Activated CD4-positive, alpha-beta T cell treated with anti-CD3 and anti-CD28 coated beads, Interleukin-2, amount 50 U/mL, for 48 hours (primary cell): ENCODE measurements at regions not wholly inside any gene's neighbourhood (a gene's known extent, or its start where the extent isn't known, plus 50 kb on each side); places are given as distances from the start of the nearest gene placed in this dataset.

Experiments
- DNase-seq, 2 experiments: peaks; one replicate each; pipeline ENCODE4 v3.0.0-alpha.2; 2020

DNA sequence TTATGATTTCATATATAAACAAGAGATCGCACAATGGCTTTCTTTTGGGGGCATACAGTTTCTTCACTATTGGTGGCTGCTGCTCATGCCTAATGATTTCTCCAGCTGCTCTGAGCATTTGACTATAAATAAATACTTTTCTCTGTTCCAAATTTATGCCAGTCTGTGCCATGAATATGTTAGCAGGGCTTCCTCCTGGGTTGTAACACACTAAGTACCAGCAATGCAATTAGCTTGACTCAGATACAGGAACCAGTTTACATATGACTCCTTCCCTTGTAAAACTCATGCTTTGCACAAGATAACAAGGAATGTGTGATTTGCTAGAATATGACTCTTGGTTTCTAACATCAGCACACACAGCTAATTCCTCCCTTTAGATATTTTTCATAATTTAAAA, 1629.7 kb downstream of the NCAM2 start:
- no peak for DNase-seq

DNA sequence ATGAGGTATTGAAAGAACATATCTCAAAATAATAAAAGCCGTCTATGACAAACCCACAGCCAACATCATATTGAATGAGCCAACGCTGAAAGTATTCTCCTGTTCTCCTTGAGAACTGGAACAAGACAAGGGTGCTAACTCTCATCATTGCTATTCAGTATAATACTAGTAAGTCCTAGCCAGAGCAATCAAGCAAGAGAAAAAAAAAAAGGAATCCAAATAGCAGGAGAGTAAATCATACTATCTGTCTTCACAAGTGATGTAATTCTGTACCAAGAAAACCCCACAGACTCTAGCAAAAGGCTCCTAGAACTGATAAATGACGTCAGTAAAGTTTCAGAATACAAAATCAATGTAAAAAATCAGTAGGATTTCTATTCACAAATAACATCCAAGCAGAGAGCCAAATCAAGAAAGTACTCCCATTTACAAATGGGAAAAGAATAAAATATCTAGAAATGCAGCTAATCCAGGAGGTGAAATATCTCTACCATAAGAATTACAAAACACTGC, 1632.8 kb downstream of the NCAM2 start:
- DNase-seq = no peak

DNA sequence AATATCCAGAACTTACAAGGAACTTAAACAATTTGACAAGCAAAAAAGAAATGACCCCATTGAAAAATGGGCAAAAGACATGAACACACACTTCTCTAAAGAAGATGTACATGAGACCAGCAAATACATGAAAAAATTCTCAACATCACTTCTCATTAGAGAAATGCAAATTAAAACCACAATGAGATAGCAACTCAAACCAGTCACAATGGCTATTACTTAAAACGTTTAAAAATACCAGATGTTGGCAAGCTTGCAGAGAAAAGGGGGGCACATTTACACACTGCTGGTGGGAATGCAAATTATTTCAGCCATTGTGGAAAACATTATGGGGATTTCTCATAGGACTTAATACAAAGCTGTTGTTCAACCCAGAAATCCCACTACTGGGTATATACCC, 1634.0 kb downstream of the NCAM2 start:
- DNase-seq = no peak

DNA sequence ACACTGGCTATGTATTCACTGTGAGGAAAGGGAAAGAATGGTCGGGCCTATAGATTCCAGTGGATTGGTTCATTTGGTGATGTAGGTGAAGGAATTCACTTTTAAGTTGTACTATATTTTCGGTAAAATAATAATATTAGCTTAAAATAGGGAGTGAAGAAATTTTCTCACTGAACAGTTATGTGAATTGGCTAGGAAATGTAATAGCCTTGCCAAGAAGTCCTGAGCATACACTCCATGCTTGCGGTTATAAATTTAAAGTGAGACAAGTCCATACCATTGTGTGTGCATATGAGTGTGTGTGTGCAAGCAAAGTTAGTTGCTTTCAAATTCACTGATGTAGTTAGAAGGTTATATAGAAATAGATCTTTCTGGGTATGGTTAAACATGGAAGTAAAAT, 1651.0 kb downstream of the NCAM2 start:
- no peak for DNase-seq

DNA sequence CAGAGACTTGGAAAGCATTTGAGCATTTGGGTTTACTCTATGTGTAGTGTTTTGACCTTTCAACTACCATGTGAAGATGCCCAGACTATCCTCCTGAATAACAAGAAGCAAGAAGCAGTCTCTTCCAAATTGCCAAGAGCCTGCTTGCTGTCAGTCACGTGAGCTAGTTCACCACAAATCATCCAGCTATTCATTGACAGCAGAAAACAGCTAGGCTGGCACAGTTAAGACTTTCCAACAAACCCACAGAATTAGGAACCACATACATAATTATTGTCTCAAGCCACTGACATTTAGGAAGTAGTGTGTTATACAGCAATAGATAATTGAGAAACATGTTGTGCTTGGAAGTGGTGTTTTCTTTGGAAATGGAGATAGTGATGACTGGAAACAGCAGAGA, 1652.0 kb downstream of the NCAM2 start:
- DNase-seq = no peak

DNA sequence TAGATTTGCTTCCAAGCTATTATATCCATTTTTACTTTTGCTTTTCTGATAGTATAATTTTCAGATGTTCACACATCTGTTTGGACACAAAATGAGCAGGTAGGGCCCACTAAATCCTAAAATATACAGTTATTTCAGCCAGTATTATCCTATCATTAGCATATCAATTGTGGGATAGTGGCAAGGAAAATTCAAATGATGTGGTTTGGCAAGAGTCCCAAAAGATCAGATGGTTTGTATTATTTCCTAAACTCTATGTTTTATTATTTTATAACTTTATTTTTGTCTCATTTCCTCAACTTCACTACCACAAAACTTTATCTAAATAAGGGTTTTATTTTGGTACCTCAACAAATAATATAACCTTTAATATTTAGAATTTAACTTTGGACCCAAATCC, 1659.6 kb downstream of the NCAM2 start:
- no peak for DNase-seq

DNA sequence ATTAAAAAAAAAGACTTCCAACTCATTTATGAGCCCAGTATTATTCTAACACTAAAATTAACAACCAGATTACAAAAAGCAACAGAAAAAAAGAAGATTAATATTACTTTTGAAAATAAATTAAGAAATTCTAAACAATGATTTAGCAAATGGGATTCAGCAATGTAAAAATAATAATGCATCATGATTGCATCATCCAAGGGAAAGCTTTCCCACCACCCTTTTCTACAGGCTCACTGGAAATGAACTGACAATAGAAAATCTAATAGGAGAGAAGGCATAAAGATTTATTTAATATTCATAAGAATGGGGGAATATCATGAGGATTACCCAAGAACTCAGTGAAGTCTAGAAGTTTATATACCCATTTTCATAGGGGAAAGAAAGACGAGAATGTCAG, 1671.9 kb downstream of the NCAM2 start:
- no peak for DNase-seq

DNA sequence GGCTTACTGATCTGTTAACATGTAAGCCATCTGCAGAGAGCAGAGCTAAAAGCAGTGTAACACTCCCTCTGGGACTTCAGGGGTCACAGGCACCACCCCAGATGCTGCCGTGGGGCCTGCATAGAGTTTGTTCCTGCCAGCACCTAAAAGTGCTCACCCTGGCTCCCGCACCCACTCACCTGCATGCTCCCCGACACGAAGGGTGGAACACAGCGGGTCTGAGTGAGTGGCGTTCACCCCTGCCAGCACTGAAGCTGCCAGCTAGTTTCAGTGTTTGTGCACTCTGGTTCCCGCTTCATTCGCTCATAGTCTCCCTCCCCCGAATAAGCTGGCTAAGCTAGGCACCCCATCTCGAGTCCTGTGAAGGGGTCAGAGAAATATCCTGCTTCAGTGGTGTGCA, 1681.0 kb downstream of the NCAM2 start:
- DNase-seq = no peak

DNA sequence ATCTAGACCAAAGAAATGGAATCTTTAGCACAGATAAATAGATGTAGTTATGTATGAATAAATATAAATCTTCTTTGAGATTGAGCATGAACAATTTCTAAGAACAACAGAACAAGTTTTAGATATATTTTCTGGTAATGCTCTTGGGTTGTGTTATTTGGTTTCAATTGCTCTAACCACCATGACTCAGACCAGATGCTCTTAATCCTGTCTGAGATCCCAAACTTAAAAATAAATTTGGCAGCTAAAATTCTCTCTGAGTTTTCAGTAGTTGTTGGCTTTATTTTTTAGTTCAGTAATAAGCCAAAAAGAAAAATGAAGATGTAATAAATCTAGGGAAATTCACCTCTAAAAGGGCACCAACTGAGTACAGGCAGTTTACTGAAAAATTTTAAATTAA, 1693.4 kb downstream of the NCAM2 start:
- DNase-seq = no peak

DNA sequence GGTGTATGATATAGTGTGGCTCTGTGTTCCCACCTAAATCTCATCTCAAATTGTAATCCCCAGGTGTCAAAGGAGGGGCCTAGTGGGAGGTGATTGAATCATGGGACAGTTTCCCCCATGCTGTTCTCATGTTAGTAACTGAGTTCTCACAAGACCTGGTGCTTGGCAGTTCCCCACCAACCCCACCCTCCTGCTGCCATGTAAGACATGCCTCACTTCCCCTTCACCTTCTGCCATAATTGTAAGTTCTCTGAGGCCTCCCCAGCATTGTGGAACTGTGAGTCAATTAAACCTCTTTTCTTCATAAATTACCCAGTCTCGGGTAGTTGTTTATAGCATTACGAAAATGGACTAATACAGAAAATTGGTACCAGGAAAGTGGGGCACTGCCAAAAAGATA, 1705.3 kb downstream of the NCAM2 start:
- no peak for DNase-seq

DNA sequence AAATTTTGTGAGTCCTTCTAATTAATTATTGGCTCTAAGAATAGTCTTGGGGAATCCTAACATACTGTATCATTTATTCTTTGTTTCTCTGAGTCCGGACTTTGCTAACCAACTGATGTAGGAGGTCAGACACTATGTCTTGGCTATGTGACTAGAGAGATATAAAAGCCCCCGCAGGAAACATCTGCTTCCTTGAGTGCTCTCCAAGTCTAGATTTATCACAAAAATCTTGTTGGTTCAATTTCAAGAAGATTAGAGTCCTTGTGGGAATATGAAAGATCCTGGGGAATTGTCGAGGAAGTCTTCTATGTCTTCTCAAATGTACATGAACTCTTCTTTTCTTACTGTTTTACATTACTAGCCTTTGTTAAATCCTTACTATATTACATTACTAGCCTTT, 1712.5 kb downstream of the NCAM2 start:
- DNase-seq = no peak

DNA sequence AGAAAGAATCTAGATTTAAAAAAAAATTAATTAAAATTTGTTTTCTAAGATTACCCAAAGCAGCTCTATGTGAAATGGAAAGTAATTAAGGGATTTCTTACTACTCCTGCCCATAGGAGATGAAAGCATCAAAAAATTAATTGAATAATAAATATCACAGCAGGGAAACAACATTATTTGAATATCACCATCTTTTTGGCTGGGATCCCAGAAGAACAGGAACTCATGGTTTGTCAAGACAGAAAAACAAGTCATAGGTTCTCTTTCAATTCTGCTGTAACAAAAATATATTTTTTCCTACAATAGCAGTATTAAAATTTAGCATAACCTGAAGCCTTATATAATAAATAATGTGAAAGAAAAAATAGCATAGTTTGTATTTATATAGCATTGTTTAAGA, 1713.4 kb downstream of the NCAM2 start:
- no peak for DNase-seq

DNA sequence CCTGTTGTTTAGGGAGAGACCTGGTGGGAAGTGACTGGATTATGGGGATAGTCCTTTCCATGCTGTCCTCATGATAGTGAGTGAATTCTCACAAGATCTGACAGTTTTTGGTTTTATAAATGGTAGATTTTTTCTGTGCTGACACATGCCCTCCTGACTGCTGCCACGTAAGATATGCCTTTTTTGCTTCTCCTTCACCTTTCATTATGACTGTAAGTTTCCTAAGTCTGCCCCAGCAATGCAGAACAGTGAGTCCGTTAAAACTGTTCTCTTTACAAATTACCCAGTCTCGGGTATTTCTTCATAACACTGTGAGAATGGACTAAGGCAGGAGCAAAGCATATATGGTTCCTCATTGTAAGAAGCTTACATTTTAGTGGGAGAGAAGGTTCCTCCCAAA, 1727.2 kb downstream of the NCAM2 start:
- DNase-seq = no peak

DNA sequence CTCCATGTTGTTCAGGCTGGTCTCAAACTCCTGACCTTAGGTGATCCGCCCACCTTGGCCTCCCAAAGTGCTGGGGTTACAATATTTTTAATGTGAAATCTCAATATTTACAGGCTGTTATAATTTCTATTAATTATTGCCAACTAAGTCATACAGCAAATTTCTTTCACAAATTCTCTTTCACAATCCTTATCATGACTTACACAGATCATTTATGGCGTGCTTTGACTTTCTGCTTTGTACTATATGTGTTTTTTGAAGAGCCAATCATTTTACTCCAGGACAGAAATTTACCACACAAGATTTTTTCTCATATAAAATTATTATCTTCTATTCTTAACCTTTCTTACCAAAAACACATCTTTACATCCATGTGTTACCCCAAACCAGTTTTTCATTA, 1729.9 kb downstream of the NCAM2 start:
- no peak for DNase-seq

DNA sequence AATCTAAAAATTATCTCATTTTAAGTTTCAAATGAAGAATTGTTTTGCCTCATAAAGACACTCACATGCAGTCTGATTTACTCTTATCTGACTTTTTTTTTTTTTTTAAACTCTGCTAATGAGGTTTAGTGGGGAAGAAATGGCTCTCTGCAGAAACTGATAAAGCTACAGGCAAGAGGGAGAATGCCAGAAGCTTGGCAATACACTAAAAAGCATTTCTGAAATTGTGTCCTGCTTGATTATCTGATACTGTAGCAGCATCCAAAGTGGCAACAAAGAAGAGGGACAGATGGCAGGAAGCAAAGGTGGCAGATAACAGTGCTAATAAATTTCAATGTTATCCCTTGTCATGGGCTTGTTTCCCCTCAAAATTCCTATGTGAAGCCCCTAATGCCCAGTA, 1744.9 kb downstream of the NCAM2 start:
- DNase-seq = no peak

DNA sequence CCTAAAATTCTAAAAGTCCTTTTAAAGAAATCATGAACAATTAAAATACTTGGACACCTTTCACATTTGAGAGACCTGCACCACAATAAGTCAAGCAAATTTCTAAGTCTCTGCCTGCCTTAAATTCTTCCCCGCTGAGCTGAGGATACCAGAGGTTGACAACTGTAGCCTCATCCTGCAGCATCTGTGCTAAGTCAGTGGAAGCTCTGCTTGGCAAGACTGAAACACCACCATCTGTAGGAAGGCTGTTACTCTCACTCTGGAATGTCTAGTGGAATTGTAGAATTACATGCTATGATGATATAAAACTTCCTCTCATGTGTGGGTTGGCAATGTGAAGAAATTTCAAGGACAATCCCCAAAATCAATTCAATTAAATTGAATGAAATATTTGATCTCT, 1756.5 kb downstream of the NCAM2 start:
- no peak for DNase-seq

DNA sequence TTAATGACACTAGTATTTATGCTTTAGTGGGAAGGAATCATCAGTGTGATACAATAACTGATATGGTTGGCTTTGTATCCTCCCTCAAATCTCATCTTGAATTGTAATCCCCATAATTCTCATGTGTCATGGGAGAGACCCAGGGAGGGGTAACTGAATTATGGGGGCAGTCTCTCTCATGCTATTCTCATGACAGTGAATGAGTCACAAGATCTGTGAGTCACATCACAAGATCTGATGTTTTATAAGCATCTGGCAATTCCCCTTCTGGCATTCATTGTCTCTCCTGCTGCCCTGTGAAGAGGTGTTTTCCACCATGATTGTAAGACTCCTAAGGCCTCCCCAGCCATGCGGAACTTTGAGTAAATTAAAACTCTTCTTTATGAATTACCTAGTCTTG, 1760.3 kb downstream of the NCAM2 start:
- DNase-seq = no peak

DNA sequence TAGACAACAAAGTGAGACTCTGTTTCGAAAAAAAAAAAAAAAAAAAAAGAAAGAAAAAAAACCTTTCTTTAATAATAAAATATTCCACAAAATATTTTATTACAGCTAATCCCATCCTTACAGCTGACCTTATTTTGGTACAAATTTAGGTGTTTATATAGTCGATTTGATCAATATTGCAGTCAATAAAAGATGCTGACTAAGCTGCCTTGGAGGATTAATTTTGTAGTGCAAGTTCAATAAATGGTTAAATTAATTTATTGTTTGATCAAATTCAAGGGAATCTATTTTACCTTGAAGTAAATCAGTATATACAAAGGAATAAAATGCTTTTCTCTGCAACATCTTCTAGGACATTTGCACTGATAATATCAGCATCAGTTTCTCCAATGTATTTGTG, 1764.3 kb downstream of the NCAM2 start:
- no peak for DNase-seq

DNA sequence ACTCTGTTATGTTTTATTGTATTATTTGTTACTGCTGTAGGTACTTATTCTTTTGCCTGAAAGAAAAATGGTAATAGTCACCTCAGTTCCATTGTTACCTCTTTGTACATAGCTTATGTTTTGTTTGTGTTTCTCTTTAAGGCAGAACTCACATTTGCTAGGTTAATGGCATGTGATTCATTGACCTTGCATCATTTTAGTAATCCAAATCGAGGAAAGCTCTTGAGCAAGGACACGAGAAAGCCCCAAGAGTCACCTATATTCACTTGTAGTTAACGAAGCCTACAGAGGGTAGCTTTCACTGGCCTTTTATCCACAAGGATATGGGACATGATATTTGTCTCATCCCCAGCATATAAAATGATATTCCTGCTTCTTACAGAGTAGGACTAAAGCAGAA, 1765.2 kb downstream of the NCAM2 start:
- DNase-seq = no peak

DNA sequence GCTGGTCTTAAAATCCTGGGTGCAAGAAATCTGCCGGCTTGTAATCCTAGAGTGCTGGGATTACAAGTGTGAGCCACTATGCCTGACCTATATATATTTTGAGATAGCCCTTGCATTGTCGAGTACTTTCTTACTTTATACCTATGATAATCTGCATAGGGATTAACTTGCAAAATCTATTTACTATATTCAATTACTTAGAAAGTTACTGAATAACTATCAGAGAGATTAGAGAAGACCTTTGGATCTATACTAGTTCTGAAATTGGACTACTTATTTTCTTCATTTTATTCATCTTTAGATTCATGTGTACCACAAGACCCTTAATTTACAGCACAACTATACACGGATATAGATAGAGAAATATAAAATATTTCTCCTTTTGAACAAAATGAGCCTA, 1766.0 kb downstream of the NCAM2 start:
- DNase-seq = no peak

DNA sequence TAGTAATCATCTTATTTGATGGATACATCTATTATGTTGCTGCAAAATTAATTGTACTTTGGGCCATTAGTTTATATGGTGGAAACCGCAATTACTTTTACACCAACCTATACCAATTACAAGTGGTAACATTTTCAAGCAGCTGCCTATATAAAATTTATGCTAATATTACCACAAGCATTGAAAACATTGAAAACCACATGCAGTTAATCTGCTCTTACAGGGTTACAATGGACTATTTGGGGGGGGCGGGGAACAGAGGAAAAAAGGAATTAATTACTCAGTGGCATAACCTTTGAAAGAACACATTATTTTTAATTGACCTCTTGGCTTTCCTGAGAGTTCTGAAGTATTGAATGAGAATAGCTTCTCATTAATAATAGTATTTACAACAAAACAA, 1793.2 kb downstream of the NCAM2 start:
- no peak for DNase-seq

DNA sequence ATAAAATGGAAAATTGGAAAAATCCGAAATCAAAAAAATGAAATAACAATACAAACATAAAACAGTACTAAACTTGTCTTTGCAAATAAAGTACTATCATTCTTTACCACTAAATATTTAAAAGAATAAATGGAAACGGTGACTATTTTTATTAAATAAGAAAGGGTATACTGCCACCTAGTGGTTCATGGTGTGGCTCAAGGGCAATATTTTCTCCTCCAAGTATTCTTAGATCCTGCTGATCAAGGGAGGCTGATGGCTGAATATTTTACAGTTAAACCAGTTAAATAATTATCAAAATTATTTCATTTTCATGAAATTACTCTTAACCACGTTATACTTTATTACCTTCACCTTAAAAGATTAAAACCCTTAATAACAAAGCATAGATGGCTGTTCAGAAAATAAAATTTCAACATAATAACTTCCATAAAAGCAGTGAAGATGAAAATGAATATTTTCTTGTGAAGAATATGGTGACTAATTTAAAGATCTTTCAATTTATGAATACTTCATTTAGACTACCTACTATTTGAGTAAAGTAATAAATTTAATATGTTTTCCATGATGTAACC, 1793.9 kb downstream of the NCAM2 start:
- DNase-seq = peak; percentile 1 to 6

DNA sequence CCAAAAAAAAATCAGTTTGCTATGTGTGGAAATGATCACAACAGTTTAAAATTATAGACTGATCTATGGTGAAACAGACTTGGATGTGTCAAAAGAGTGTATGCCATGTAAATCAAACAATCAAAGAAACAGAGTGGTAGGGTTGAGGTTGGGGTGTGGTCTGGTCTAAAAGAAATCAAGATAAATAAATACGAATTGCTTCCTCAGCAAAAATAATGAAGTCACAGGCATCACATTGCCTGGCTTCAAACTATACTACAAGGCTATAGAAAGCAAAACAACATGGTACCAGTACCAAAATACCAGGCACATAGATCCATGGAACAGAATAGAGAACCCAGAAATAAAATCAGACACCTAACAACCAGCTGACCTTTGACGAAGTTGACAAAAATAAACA, 1796.9 kb downstream of the NCAM2 start:
- no peak for DNase-seq

DNA sequence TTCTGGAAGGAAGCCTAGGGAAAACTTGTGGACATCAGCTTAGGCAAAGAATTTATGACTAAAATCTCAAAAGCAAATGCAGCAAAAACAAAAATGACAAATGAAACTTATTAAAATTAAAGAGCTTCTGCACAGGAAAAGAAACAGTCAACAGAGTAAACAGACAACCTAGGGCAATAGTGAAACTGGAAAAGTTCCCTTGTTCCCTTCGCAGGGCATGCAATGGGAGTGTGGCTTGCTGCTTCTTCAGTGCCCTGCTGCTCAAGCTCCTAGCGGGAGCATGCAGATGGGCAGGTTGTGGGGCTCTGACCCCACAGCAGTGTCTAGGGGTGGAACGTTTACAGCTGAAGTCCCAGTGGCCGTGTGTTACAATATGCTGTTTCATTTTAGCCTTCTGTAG, 1797.4 kb downstream of the NCAM2 start:
- DNase-seq = no peak

DNA sequence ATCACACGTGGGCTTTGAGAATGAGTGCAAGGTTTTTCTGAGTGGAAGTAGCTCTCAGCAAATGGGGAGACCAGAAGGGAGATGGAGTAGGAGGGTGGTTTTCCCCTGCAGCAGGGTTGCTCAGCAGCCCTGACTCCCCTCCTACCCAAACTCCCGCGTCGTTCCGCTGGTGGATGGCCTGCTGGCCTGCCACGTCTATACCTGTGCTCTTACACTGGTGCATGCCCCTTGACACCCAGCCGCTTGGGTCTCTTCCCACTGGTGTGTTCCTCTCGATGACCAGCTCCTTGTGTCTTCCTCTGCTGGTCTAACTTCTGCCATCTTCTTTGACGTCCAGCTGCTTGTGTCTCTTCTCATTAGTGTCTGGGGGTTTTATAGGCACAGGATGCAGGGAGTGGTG, 1797.9 kb downstream of the NCAM2 start:
- no peak for DNase-seq

DNA sequence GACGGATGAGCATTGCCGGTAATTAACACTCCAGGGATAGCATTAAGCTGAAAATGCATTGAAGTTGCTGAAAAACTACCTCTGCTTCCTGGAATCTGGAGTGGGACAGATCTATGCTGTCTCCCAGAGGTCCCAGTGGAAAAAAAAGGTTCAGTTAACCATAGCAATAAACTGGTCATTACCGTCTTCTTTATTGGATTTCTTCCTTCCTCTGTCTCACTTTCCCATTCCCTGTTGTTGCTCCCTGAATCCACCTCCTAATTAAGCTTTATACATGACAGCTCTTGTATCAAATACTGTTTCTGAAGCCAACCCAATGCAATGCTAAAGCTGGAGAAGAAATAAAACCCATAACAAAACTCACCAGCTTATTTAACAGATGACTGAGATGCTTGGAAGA, 1805.9 kb downstream of the NCAM2 start:
- no peak for DNase-seq
